ENCODE measurements at regions not wholly inside any gene's neighbourhood (a gene's known extent, or its start where the extent isn't known, plus 50 kb on each side); places are given as distances from the start of the nearest gene placed in this dataset.

GRCh38 chr11:19499999-19500398, 212.6 kb upstream of the NAV2 start:
- H3K79me2 ChIP-seq (ENCODE audit: control insufficient read depth, low read length): no peaks in the 10 kb centered on the region
- no peaks in the 10 kb centered on the region for H3K9me2 ChIP-seq (replicated peaks; ENCODE audit: control insufficient read depth, low read length)
- no peaks in the 10 kb centered on the region for H3K36me3 ChIP-seq (ENCODE audit: control insufficient read depth, low read length)
- H3K27ac ChIP-seq (ENCODE audit: low read depth, low read length): no peak overlapping the region
- no peak overlapping the region for H3K4me2 ChIP-seq (ENCODE audit: low read length)
- no peaks in the 10 kb centered on the region for H3F3A ChIP-seq (ENCODE audit: control insufficient read depth, insufficient read depth)
- no peak overlapping the region for H3K4me3 ChIP-seq (ENCODE audit: low read length)
- H4K20me1 ChIP-seq (ENCODE audit: control insufficient read depth, insufficient read depth, low read depth, low read length): no peaks in the 10 kb centered on the region
- no peaks in the 10 kb centered on the region for H3K4me1 ChIP-seq (ENCODE audit: control insufficient read depth, low read length)
- no peaks in the 10 kb centered on the region for H3K9me3 ChIP-seq (ENCODE audit: control insufficient read depth, insufficient read depth, low read length)
- TF ChIP-seq CTCF (IDR thresholded peaks at IDR 0.05; ENCODE audit: low read depth, low read length, poor library complexity, severe bottlenecking) (no peak), EZH2phosphoT487 (IDR thresholded peaks at IDR 0.05; ENCODE audit: borderline replicate concordance, low read length) (no peak)
- H3K27me3 ChIP-seq (ENCODE audit: control insufficient read depth, low read length): 0 out of 2 replicates have a peak, but pooled peaks cover 5% of the 10 kb centered on the region

- Histone ChIP-seq H4K20me1 (ENCODE audit: control insufficient read depth, insufficient read depth, low read depth, low read length) (no peaks in the 10 kb centered on the region), H3K9me2 (replicated peaks; ENCODE audit: control insufficient read depth, low read length) (no peaks in the 10 kb centered on the region), H3F3A (ENCODE audit: control insufficient read depth, insufficient read depth) (no peaks in the 10 kb centered on the region), H3K4me1 (ENCODE audit: control insufficient read depth, low read length) (no peaks in the 10 kb centered on the region), H3K27me3 (ENCODE audit: control insufficient read depth, low read length) (0 out of 2 replicates have a peak, but pooled peaks cover 5% of the 10 kb centered on the region), H3K79me2 (ENCODE audit: control insufficient read depth, low read length) (no peaks in the 10 kb centered on the region), H3K27ac (ENCODE audit: low read depth, low read length) (no peak overlapping the region), H3K4me2 (ENCODE audit: low read length) (no peak overlapping the region), H3K4me3 (ENCODE audit: low read length) (no peak overlapping the region), H3K9me3 (ENCODE audit: control insufficient read depth, insufficient read depth, low read length) (no peaks in the 10 kb centered on the region), H3K36me3 (ENCODE audit: control insufficient read depth, low read length) (no peaks in the 10 kb centered on the region)
- TF ChIP-seq CTCF (IDR thresholded peaks at IDR 0.05; ENCODE audit: low read depth, low read length, poor library complexity, severe bottlenecking) (no peak), EZH2phosphoT487 (IDR thresholded peaks at IDR 0.05; ENCODE audit: borderline replicate concordance, low read length) (no peak)
Observed at GRCh38 chr11:19499026-19499669, 213.5 kb upstream of the NAV2 start.

GRCh38 chr11:19493446-19494213, 219.0 kb upstream of the NAV2 start:
- Histone ChIP-seq H3K9me2 (replicated peaks; ENCODE audit: control insufficient read depth, low read length) (no peaks in the 10 kb centered on the region), H3K4me2 (ENCODE audit: low read length) (no peak overlapping the region)

More at GRCh38 chr11:19493446-19494213, 219.0 kb upstream of the NAV2 start:
- H3K79me2 ChIP-seq (ENCODE audit: control insufficient read depth, low read length): no peaks in the 10 kb centered on the region
- TF ChIP-seq CTCF (IDR thresholded peaks at IDR 0.05; ENCODE audit: low read depth, low read length, poor library complexity, severe bottlenecking): no peak
- H4K20me1 ChIP-seq (ENCODE audit: control insufficient read depth, insufficient read depth, low read depth, low read length): no peaks in the 10 kb centered on the region
- no peak overlapping the region for H3K27ac ChIP-seq (ENCODE audit: low read depth, low read length)
- H3K9me3 ChIP-seq (ENCODE audit: control insufficient read depth, insufficient read depth, low read length): no peaks in the 10 kb centered on the region
- H3K4me3 ChIP-seq (ENCODE audit: low read length): no peak overlapping the region
- no peaks in the 10 kb centered on the region for H3K4me1 ChIP-seq (ENCODE audit: control insufficient read depth, low read length)
- H3F3A ChIP-seq (ENCODE audit: control insufficient read depth, insufficient read depth): no peaks in the 10 kb centered on the region
- peaks cover 13% of the 10 kb centered on the region for H3K27me3 ChIP-seq (ENCODE audit: control insufficient read depth, low read length)
- H3K36me3 ChIP-seq (ENCODE audit: control insufficient read depth, low read length): no peaks in the 10 kb centered on the region
